ENCODE measurements at regions not wholly inside any gene's neighbourhood (a gene's known extent, or its start where the extent isn't known, plus 50 kb on each side); places are given as distances from the start of the nearest gene placed in this dataset.
"Not testable (repeated sequence)": the region's sequence is repeated elsewhere in the genome, so short reads cannot be mapped to it uniquely, and the experiment has no call there.

- DNase-seq: no peak
Observed at GRCh38 chr4:134145369-134145768, 56.2 kb downstream of the PABPC4L start.

GRCh38 chr4:134144337-134144736 lies 57.3 kb downstream of the PABPC4L start:
- DNase-seq: no peak

GRCh38 chr4:134141728-134142127 lies 59.9 kb downstream of the PABPC4L start:
- DNase-seq: no peak

- DNase-seq: no peak
Observed at GRCh38 chr4:134139188-134139587, 62.4 kb downstream of the PABPC4L start.

GRCh38 chr4:134132086-134132783 lies 69.4 kb downstream of the PABPC4L start:
- no peak for DNase-seq

- no peak for DNase-seq
Observed at GRCh38 chr4:134126955-134127354, 74.6 kb downstream of the PABPC4L start.

- no peak for DNase-seq
Observed at GRCh38 chr4:134126000-134126560, 75.5 kb downstream of the PABPC4L start.

- DNase-seq: no peak
Observed at GRCh38 chr4:134122903-134123302, 78.7 kb downstream of the PABPC4L start.

GRCh38 chr4:134117392-134118183 lies 84.0 kb downstream of the PABPC4L start:
- no peak for DNase-seq

- no peak for DNase-seq
Observed at GRCh38 chr4:134089885-134090284, 111.7 kb downstream of the PABPC4L start.

GRCh38 chr4:134085496-134085895 lies 116.1 kb downstream of the PABPC4L start:
- DNase-seq: no peak

GRCh38 chr4:134079085-134079484 lies 122.5 kb downstream of the PABPC4L start:
- not testable (repeated sequence) for DNase-seq

GRCh38 chr4:134078230-134078914 lies 123.2 kb downstream of the PABPC4L start:
- DNase-seq: no peak

- no peak for DNase-seq
Observed at GRCh38 chr4:134073711-134074110, 127.9 kb downstream of the PABPC4L start.

- DNase-seq: no peak
Observed at GRCh38 chr4:134072137-134072536, 129.5 kb downstream of the PABPC4L start.

- no peak for DNase-seq
Observed at GRCh38 chr4:134070174-134070573, 131.4 kb downstream of the PABPC4L start.

- no peak for DNase-seq
Observed at GRCh38 chr4:134057356-134057755, 144.2 kb downstream of the PABPC4L start.

- not testable (repeated sequence) for DNase-seq
Observed at GRCh38 chr4:134046221-134046620, 155.4 kb downstream of the PABPC4L start.

GRCh38 chr4:134045411-134045810 lies 156.2 kb downstream of the PABPC4L start:
- DNase-seq: no peak

GRCh38 chr4:134043266-134043665 lies 158.3 kb downstream of the PABPC4L start:
- no peak for DNase-seq

GRCh38 chr4:134028421-134028820 lies 173.2 kb downstream of the PABPC4L start:
- DNase-seq: no peak

GRCh38 chr4:134027931-134028330 lies 173.7 kb downstream of the PABPC4L start:
- DNase-seq: no peak

- peak; percentile 16 for DNase-seq
Observed at GRCh38 chr4:134024251-134024650, 177.3 kb downstream of the PABPC4L start.
